Upper lobe of left lung (tissue), 4 donors: ENCODE measurements at regions not wholly inside any gene's neighbourhood (a gene's known extent, or its start where the extent isn't known, plus 50 kb on each side); places are given as distances from the start of the nearest gene placed in this dataset.

Experiments
- CTCF ChIP-seq, 6 experiments: fragments of 450-650 bp in 4 of 6; fragments of 200-600 bp in 2 of 6; sonication (generic) in 2 of 6; IDR thresholded peaks; one replicate each; pipeline ENCODE4 v1.5.1; 2016 to 2019; ENCODE audit warnings: antibody characterized with exemption in 6 of 6
- POLR2AphosphoS5 ChIP-seq, 2 donors: sonication (generic); formaldehyde crosslinking; IDR thresholded peaks; one replicate each; pipeline ENCODE4 v1.5.1; 2017; ENCODE audit warnings: antibody characterized with exemption in 2 of 2

- TF ChIP-seq CTCF (IDR thresholded peaks at IDR 0.05) (no peak), POLR2AphosphoS5 (IDR thresholded peaks at IDR 0.05) (no peak)
Measured at GRCh38 chr3:130626049-130626448, 109.1 kb downstream of the COL6A6 start.
